CD4-positive, alpha-beta memory T cell (primary cell): ENCODE measurements at regions not wholly inside any gene's neighbourhood (a gene's known extent, or its start where the extent isn't known, plus 50 kb on each side); places are given as distances from the start of the nearest gene placed in this dataset.

Source experiments
- CTCF ChIA-PET: fragments of 350-600 bp; sonication (Branson Sonifier 250); formaldehyde crosslinking; loops from one replicate; lab custom pipeline; 2021; ENCODE audit warnings: inconsistent platforms; ENCODE audit not compliant: partially characterized antibody; lab: Charles Lee
- POLR2A ChIA-PET: fragments of 350-600 bp; sonication (Branson Sonifier 250); formaldehyde crosslinking; loops from one replicate; lab custom pipeline; 2021; ENCODE audit not compliant: partially characterized antibody; lab: Charles Lee
- DNase-seq, 5 donors: peaks; one replicate each; pipeline versions ENCODE4 v3.0.0 to v3.0.0-alpha.2; 2020 to 2022; ENCODE audit warnings: mixed read lengths in 1 of 5
- H3K27ac ChIP-seq: one replicate; pipeline ENCODE4 v1.7.0; 2013; ENCODE audit warnings: low read depth, low read length
- H3K27me3 ChIP-seq: 2 replicates; pipeline ENCODE4 v1.7.0; 2013; ENCODE audit warnings: mild to moderate bottlenecking, low read length, moderate library complexity; ENCODE audit not compliant: insufficient read depth
- H3K36me3 ChIP-seq: 2 replicates; pipeline ENCODE4 v1.7.0; 2013; ENCODE audit warnings: mild to moderate bottlenecking, low read length, moderate library complexity; ENCODE audit not compliant: insufficient read depth
- H3K4me1 ChIP-seq: 2 replicates; pipeline ENCODE4 v1.7.0; 2013; ENCODE audit warnings: mild to moderate bottlenecking, low read length, moderate library complexity; ENCODE audit not compliant: insufficient read depth
- H3K4me3 ChIP-seq, 2 donors: one replicate each; pipeline ENCODE4 v1.7.0; 2013; ENCODE audit warnings: low read length in 2 of 2, mild to moderate bottlenecking in 1 of 2
- H3K9me3 ChIP-seq, 2 donors: one replicate each; pipeline ENCODE4 v1.7.0; 2013; ENCODE audit warnings: low read length in 2 of 2, control low read depth in 1 of 2; ENCODE audit not compliant: control insufficient read depth in 1 of 2
- H3K27ac Mint-ChIP-seq, 7 donors: one replicate each; pipeline ENCODE4 v1.8.0; 2020 to 2021; ENCODE audit warnings: mixed read lengths in 7 of 7, mild to moderate bottlenecking in 6 of 7, inconsistent platforms in 3 of 7, moderate library complexity in 3 of 7
- H3K27me3 Mint-ChIP-seq, 2 donors: one replicate each; pipeline ENCODE4 v1.8.0; 2020 to 2021; ENCODE audit warnings: mixed read lengths in 2 of 2
- H3K36me3 Mint-ChIP-seq, 2 donors: one replicate each; pipeline ENCODE4 v1.8.0; 2020 to 2021; ENCODE audit warnings: mixed read lengths in 2 of 2, inconsistent platforms in 1 of 2, mild to moderate bottlenecking in 1 of 2
- H3K4me1 Mint-ChIP-seq, 4 donors: one replicate each; pipeline ENCODE4 v1.8.0; 2020 to 2021; ENCODE audit warnings: mixed read lengths in 4 of 4, mild to moderate bottlenecking in 1 of 4
- H3K4me3 Mint-ChIP-seq, 8 donors: one replicate each; pipeline ENCODE4 v1.8.0; 2020 to 2021; ENCODE audit warnings: mixed read lengths in 8 of 8, mild to moderate bottlenecking in 7 of 8, moderate library complexity in 6 of 8, inconsistent platforms in 3 of 8
- H3K9me3 Mint-ChIP-seq, 8 donors: one replicate each; pipeline ENCODE4 v1.8.0; 2020 to 2021; ENCODE audit warnings: mixed read lengths in 8 of 8, mild to moderate bottlenecking in 5 of 8, inconsistent platforms in 3 of 8, moderate library complexity in 1 of 8
- intact Hi-C: fragments of 100-400 bp; cut with micrococcal nuclease; formaldehyde crosslinking; loops from one replicate; pipeline ENCODE4 v1.15.1; 2023

- DNase-seq: no peak
- Histone ChIP-seq H3K27me3 (no peaks in the 10 kb centered on the region), H3K9me3 (no peaks in the 10 kb centered on the region), H3K27ac (no peak overlapping the region), H3K4me3 (no peak overlapping the region), H3K4me1 (no peaks in the 10 kb centered on the region), H3K36me3 (no peaks in the 10 kb centered on the region)
- intact Hi-C loops: no loop called here
- Mint-ChIP-seq H3K4me3 (no peak overlapping the region), H3K27ac (no peak overlapping the region), H3K27me3 (no peaks in the 10 kb centered on the region), H3K9me3 (peaks cover 0 to 23% (median 6%) of the 10 kb centered on the region in 8 donors), H3K36me3 (no peaks in the 10 kb centered on the region), H3K4me1 (no peaks in the 10 kb centered on the region)
- ChIA-PET POLR2A (no interaction called here), CTCF (no interaction called here)
Observed at GRCh38 chr1:106200711-106201110, 855.8 kb upstream of the PRMT6 start.

- Histone ChIP-seq H3K9me3 (no peaks in the 10 kb centered on the region), H3K36me3 (no peaks in the 10 kb centered on the region), H3K27ac (no peak overlapping the region), H3K4me1 (no peaks in the 10 kb centered on the region), H3K27me3 (no peaks in the 10 kb centered on the region), H3K4me3 (no peak overlapping the region)
- POLR2A ChIA-PET: no interaction called here
- intact Hi-C loops: no loop called here
- H3K36me3 Mint-ChIP-seq: no peaks in the 10 kb centered on the region
- H3K27me3 Mint-ChIP-seq: no peaks in the 10 kb centered on the region
- H3K4me3 Mint-ChIP-seq: no peak overlapping the region
- no peaks in the 10 kb centered on the region for H3K4me1 Mint-ChIP-seq
- DNase-seq: no peak
- peaks cover 0 to 5% (median 3%) of the 10 kb centered on the region in 8 donors for H3K9me3 Mint-ChIP-seq
- no peak overlapping the region for H3K27ac Mint-ChIP-seq
- CTCF ChIA-PET: no interaction called here
Observed at GRCh38 chr1:106207185-106207584, 849.3 kb upstream of the PRMT6 start.

- CTCF ChIA-PET: no interaction called here
- H3K9me3 Mint-ChIP-seq: peaks cover 0 to 17% (median 4%) of the 10 kb centered on the region in 8 donors
Observed at GRCh38 chr1:106217765-106218164, 838.7 kb upstream of the PRMT6 start.

GRCh38 chr1:106222403-106222802 lies 834.1 kb upstream of the PRMT6 start:
- DNase-seq: no peak
- H3K4me1 Mint-ChIP-seq: no peaks in the 10 kb centered on the region
- POLR2A ChIA-PET: no interaction called here
- intact Hi-C loops: no loop called here
- CTCF ChIA-PET: no interaction called here
- H3K27ac ChIP-seq: no peak overlapping the region
- H3K9me3 ChIP-seq: peaks cover 0 to 3% of the 10 kb centered on the region in 2 donors
- H3K27ac Mint-ChIP-seq: no peak overlapping the region
- H3K4me1 ChIP-seq: no peaks in the 10 kb centered on the region
- no peaks in the 10 kb centered on the region for H3K36me3 ChIP-seq
- H3K9me3 Mint-ChIP-seq: peaks cover 0 to 8% (median 0%) of the 10 kb centered on the region in 8 donors
- H3K4me3 ChIP-seq: no peak overlapping the region
- no peaks in the 10 kb centered on the region for H3K27me3 ChIP-seq
- no peaks in the 10 kb centered on the region for H3K36me3 Mint-ChIP-seq
- H3K27me3 Mint-ChIP-seq: no peaks in the 10 kb centered on the region
- H3K4me3 Mint-ChIP-seq: no peak overlapping the region

More at GRCh38 chr1:106217765-106218164, 838.7 kb upstream of the PRMT6 start:
- Histone ChIP-seq H3K4me3 (no peak overlapping the region), H3K27ac (no peak overlapping the region), H3K9me3 (no peaks in the 10 kb centered on the region), H3K4me1 (no peaks in the 10 kb centered on the region), H3K27me3 (no peaks in the 10 kb centered on the region), H3K36me3 (no peaks in the 10 kb centered on the region)
- Mint-ChIP-seq H3K4me1 (no peaks in the 10 kb centered on the region), H3K36me3 (no peaks in the 10 kb centered on the region), H3K27me3 (no peaks in the 10 kb centered on the region), H3K4me3 (no peak overlapping the region), H3K27ac (no peak overlapping the region)
- intact Hi-C loops: no loop called here
- POLR2A ChIA-PET: no interaction called here
- DNase-seq: no peak

- Mint-ChIP-seq H3K4me3 (no peak overlapping the region), H3K9me3 (peaks cover 0 to 8% (median 0%) of the 10 kb centered on the region in 8 donors), H3K36me3 (no peaks in the 10 kb centered on the region), H3K27me3 (no peaks in the 10 kb centered on the region), H3K4me1 (no peaks in the 10 kb centered on the region), H3K27ac (no peak overlapping the region)
- Histone ChIP-seq H3K4me1 (no peaks in the 10 kb centered on the region), H3K27me3 (no peaks in the 10 kb centered on the region), H3K27ac (no peak overlapping the region), H3K9me3 (peaks cover 0 to 3% of the 10 kb centered on the region in 2 donors), H3K4me3 (no peak overlapping the region), H3K36me3 (no peaks in the 10 kb centered on the region)
- POLR2A ChIA-PET: no interaction called here
- CTCF ChIA-PET: no interaction called here
- intact Hi-C loops: no loop called here
- no peak for DNase-seq
Observed at GRCh38 chr1:106223213-106223612, 833.3 kb upstream of the PRMT6 start.

- no peaks in the 10 kb centered on the region for H3K27me3 Mint-ChIP-seq
- H3K4me3 ChIP-seq: no peak overlapping the region
- ChIA-PET CTCF (no interaction called here), POLR2A (no interaction called here)
- intact Hi-C loops: no loop called here
- H3K27ac Mint-ChIP-seq: no peak overlapping the region
- peaks cover 0 to 8% (median 3%) of the 10 kb centered on the region in 8 donors for H3K9me3 Mint-ChIP-seq
- no peaks in the 10 kb centered on the region for H3K36me3 Mint-ChIP-seq
- no peak for DNase-seq
- no peaks in the 10 kb centered on the region for H3K4me1 Mint-ChIP-seq
- H3K27me3 ChIP-seq: no peaks in the 10 kb centered on the region
- peaks cover 0 to 3% of the 10 kb centered on the region in 2 donors for H3K9me3 ChIP-seq
- no peak overlapping the region for H3K27ac ChIP-seq
- H3K4me3 Mint-ChIP-seq: no peak overlapping the region
- no peaks in the 10 kb centered on the region for H3K4me1 ChIP-seq
- H3K36me3 ChIP-seq: no peaks in the 10 kb centered on the region
Observed at GRCh38 chr1:106224426-106224825, 832.0 kb upstream of the PRMT6 start.

GRCh38 chr1:106225403-106225802 lies 831.1 kb upstream of the PRMT6 start:
- intact Hi-C loops: no loop called here
- CTCF ChIA-PET: no interaction called here
- no peaks in the 10 kb centered on the region for H3K36me3 Mint-ChIP-seq
- Histone ChIP-seq H3K4me3 (no peak overlapping the region), H3K9me3 (peaks cover 0 to 3% of the 10 kb centered on the region in 2 donors), H3K27ac (no peak overlapping the region), H3K36me3 (no peaks in the 10 kb centered on the region), H3K27me3 (no peaks in the 10 kb centered on the region), H3K4me1 (no peaks in the 10 kb centered on the region)
- POLR2A ChIA-PET: no interaction called here
- no peaks in the 10 kb centered on the region for H3K27me3 Mint-ChIP-seq
- H3K27ac Mint-ChIP-seq: no peak overlapping the region
- H3K9me3 Mint-ChIP-seq: peaks cover 0 to 8% (median 3%) of the 10 kb centered on the region in 8 donors
- no peaks in the 10 kb centered on the region for H3K4me1 Mint-ChIP-seq
- no peak overlapping the region for H3K4me3 Mint-ChIP-seq
- DNase-seq: no peak

GRCh38 chr1:106226550-106226949 lies 829.9 kb upstream of the PRMT6 start:
- no peaks in the 10 kb centered on the region for H3K4me1 Mint-ChIP-seq
- H3K9me3 Mint-ChIP-seq: peaks cover 0 to 8% (median 3%) of the 10 kb centered on the region in 8 donors
- H3K27me3 ChIP-seq: no peaks in the 10 kb centered on the region
- H3K36me3 ChIP-seq: no peaks in the 10 kb centered on the region
- ChIA-PET POLR2A (no interaction called here), CTCF (no interaction called here)
- H3K4me1 ChIP-seq: no peaks in the 10 kb centered on the region
- H3K4me3 Mint-ChIP-seq: no peak overlapping the region
- H3K27ac ChIP-seq: no peak overlapping the region
- no peak overlapping the region for H3K4me3 ChIP-seq
- no peak for DNase-seq
- no peak overlapping the region for H3K27ac Mint-ChIP-seq
- no peaks in the 10 kb centered on the region for H3K27me3 Mint-ChIP-seq
- H3K36me3 Mint-ChIP-seq: no peaks in the 10 kb centered on the region
- H3K9me3 ChIP-seq: peaks cover 0 to 3% of the 10 kb centered on the region in 2 donors
- intact Hi-C loops: no loop called here
